Thyroid gland (tissue), 4 donors: ENCODE measurements at regions not wholly inside any gene's neighbourhood (a gene's known extent, or its start where the extent isn't known, plus 50 kb on each side); places are given as distances from the start of the nearest gene placed in this dataset.

Experiments used
- DNase-seq, 2 donors: peaks; one replicate each; pipeline ENCODE4 v3.0.0-alpha.2; 2019
- H3K27ac ChIP-seq, 3 donors: fragments of 200-600 bp; sonication (generic); 1 replicate in 2 of 3; 2 replicates in 1 of 3; pipeline ENCODE4 v1.5.1; 2016 to 2019; ENCODE audit warnings: mild to moderate bottlenecking in 1 of 3, moderate library complexity in 1 of 3
- H3K27me3 ChIP-seq: fragments of 200-600 bp; sonication (generic); one replicate; pipeline ENCODE4 v1.5.1; 2019
- H3K36me3 ChIP-seq, 2 donors: fragments of 200-600 bp; sonication (generic); one replicate each; pipeline ENCODE4 v1.5.1; 2016 to 2019
- H3K4me1 ChIP-seq, 2 donors: fragments of 200-600 bp; sonication (generic); one replicate each; pipeline ENCODE4 v1.5.1; 2017 to 2019
- H3K4me3 ChIP-seq, 3 donors: fragments of 200-600 bp; sonication (generic); replicated peaks in 1 of 3; 1 replicate in 2 of 3; 2 replicates in 1 of 3; pipeline ENCODE4 v1.5.1; 2016; ENCODE audit warnings: mild to moderate bottlenecking in 1 of 3
- H3K9me3 ChIP-seq: fragments of 200-600 bp; sonication (generic); one replicate; pipeline ENCODE4 v1.5.1; 2017
- CTCF ChIP-seq, 6 experiments: fragments of 200-600 bp in 3 of 6; fragments of 450-650 bp in 3 of 6; sonication (generic) in 3 of 6; IDR thresholded peaks; one replicate each; pipeline ENCODE4 v1.5.1; 2016 to 2019; ENCODE audit warnings: antibody characterized with exemption in 6 of 6, mild to moderate bottlenecking in 2 of 6, inconsistent platforms in 1 of 6, moderate library complexity in 1 of 6
- POLR2A ChIP-seq, 2 donors: fragments of 450-650 bp; IDR thresholded peaks; one replicate each; pipeline ENCODE4 v1.6.1; 2017; ENCODE audit warnings: antibody characterized with exemption in 2 of 2, mild to moderate bottlenecking in 2 of 2, moderate library complexity in 1 of 2
- WGBS, 2 donors: methylation state at CpG; one replicate each; pipeline ENCODE4 v1.1.5; 2017; 5-methylcytosine and 5-hydroxymethylcytosine counted together
- intact Hi-C: fragments of 100-400 bp; cut with DNase I; formaldehyde crosslinking; loops from one replicate; pipeline ENCODE4 v1.15.1; 2023

DNA sequence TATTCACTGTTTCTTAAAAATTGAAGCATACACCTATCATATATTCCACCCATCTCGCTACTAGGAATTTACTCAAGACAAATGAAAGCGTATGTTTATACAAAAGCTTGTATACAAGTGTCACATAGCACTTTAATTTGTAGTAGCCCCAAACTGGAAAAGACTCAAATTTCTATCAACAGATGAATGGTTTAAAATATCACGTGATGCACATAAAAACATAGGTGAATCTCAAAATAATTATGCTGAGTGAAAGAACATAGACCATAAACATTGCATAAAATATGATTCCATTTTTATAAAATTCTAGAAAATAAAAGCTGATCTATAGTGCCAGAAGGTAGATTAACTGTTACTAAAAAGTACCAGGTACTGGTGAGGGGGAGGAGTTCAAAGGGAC is 392.9 kb upstream of the LRATD1 start:
- no peaks in the 10 kb centered on the region for H3K27me3 ChIP-seq
- H3K27ac ChIP-seq, result no peak overlapping the region
- 90 to 92% methylated on average over 3 of the region's 3 CpGs for WGBS, 2 donors
- H3K9me3 ChIP-seq, result no peaks in the 10 kb centered on the region
- DNase-seq, result no peak
- H3K36me3 ChIP-seq, result no peaks in the 10 kb centered on the region
- intact Hi-C loops, result no loop called here
- H3K4me3 ChIP-seq, result no peak overlapping the region
- no peaks in the 10 kb centered on the region for H3K4me1 ChIP-seq
- no peak for TF ChIP-seq POLR2A (IDR thresholded peaks at IDR 0.05)
- TF ChIP-seq CTCF (IDR thresholded peaks at IDR 0.05), result no peak

DNA sequence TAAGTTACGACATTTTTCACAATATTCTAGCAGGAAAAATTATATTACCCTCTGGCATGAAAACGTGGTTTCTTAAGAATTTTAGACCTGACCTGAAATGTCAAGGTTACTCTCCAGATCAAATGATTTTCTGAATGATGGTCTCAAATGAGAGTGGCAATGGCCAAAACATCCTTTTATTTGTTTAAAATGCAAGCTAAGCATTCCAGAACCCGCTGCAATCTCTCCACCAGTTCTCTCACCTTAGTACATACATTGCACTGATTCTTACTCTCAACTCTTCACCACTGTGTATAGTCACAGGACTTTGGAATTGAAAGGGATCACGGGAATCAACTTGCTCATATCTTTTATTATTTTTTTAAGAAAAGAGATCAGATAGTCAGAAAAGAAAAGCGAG is 391.6 kb upstream of the LRATD1 start:
- H3K4me1 ChIP-seq, result no peaks in the 10 kb centered on the region
- 73 to 75% methylated on average over 5 of the region's 5 CpGs for WGBS, 2 donors
- intact Hi-C loops, result no loop called here

GRCh38 chr2:14245901-14246300 is 386.6 kb upstream of the LRATD1 start:
- H3K27me3 ChIP-seq, result no peaks in the 10 kb centered on the region

More for the DNA sequence above, 391.6 kb upstream of the LRATD1 start:
- TF ChIP-seq CTCF (IDR thresholded peaks at IDR 0.05) (no peak), POLR2A (IDR thresholded peaks at IDR 0.05) (no peak)
- Histone ChIP-seq H3K27me3 (no peaks in the 10 kb centered on the region), H3K36me3 (no peaks in the 10 kb centered on the region), H3K4me3 (no peak overlapping the region), H3K27ac (no peak overlapping the region), H3K9me3 (no peaks in the 10 kb centered on the region)
- DNase-seq, result no peak

DNA sequence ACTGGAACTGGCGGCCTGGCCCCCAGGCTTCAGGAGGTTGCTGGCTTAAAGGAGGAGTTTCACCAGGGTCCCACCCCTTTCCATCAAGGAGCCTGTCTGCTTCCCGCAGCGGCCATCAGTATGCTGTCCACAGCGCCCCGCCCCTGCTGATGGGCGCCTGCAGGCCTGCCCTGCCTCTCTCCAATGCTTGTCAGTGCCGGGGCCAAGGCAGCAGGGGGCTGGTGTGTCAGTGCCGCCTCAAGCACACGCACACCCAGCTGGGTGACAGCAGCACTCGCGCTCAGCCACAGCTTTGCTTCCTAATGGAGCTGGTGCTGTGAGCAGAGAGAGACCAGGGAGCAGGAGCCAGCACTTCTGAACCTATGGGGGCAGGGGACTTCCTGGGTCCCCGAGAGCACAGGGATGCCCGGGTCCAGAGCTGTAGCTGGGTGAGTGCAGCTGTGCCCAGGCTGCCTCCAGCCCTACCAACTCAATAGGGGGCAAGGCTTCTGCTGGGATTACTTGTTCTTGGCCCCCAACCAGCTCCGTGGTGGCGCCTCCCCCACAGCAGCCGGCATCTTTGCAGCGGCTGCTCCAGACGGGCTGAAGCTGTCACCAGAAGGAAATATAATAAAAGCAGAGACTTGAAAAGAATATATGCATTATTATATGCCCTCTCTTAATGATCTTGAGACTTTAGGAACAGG is 377.2 kb upstream of the LRATD1 start:
- DNase-seq, result no peak
- Histone ChIP-seq H3K4me3 (no peak overlapping the region), H3K9me3 (no peaks in the 10 kb centered on the region), H3K27me3 (no peaks in the 10 kb centered on the region), H3K27ac (no peak overlapping the region), H3K36me3 (no peaks in the 10 kb centered on the region), H3K4me1 (no peaks in the 10 kb centered on the region)
- WGBS, 2 donors, result 87 to 91% methylated on average over 9 to 14 of the region's 18 CpGs
- TF ChIP-seq CTCF (IDR thresholded peaks at IDR 0.05) (no peak), POLR2A (IDR thresholded peaks at IDR 0.05) (no peak)
- intact Hi-C loops, result no loop called here

More at GRCh38 chr2:14245901-14246300, 386.6 kb upstream of the LRATD1 start:
- TF ChIP-seq POLR2A (IDR thresholded peaks at IDR 0.05) (no peak), CTCF (IDR thresholded peaks at IDR 0.05) (no peak)
- intact Hi-C loops, result no loop called here
- Histone ChIP-seq H3K4me1 (no peaks in the 10 kb centered on the region), H3K36me3 (no peaks in the 10 kb centered on the region), H3K9me3 (no peaks in the 10 kb centered on the region), H3K4me3 (no peak overlapping the region), H3K27ac (no peak overlapping the region)
- DNase-seq, result no peak

DNA sequence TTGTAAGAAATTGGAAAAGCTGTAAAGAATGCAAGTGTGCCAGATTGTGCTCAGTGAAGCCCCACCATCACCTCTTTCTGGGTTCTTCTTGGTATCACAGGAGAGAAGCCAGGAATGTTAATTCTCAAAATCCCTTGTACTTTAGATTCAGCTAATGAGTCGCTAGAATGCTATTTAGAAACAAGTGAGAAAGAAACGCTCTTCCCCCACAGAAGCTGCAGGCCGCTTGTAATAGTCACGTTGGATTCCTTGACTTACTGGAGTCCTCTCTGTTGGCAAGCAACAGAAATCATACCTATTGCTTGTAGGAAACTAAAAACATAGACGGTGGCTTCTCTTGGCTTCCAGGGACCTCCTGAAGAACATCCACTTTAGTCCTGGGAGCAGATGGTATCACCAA is 375.6 kb upstream of the LRATD1 start:
- Histone ChIP-seq H3K9me3 (no peaks in the 10 kb centered on the region), H3K4me1 (no peaks in the 10 kb centered on the region), H3K27me3 (no peaks in the 10 kb centered on the region), H3K36me3 (no peaks in the 10 kb centered on the region), H3K4me3 (no peak overlapping the region), H3K27ac (no peak overlapping the region)
- TF ChIP-seq CTCF (IDR thresholded peaks at IDR 0.05), result no peak
- no peak for TF ChIP-seq POLR2A (IDR thresholded peaks at IDR 0.05)
- intact Hi-C loops, result no loop called here
- 65 to 67% methylated on average over 5 of the region's 5 CpGs for WGBS, 2 donors
- no peak for DNase-seq
